ENCODE measurements at regions not wholly inside any gene's neighbourhood (a gene's known extent, or its start where the extent isn't known, plus 50 kb on each side); places are given as distances from the start of the nearest gene placed in this dataset.
A peak's percentile ranks its signal among the peaks of the same experiment; 100 is the strongest.
"Not testable (repeated sequence)": the region's sequence is repeated elsewhere in the genome, so short reads cannot be mapped to it uniquely, and the experiment has no call there.

GRCh38 chrX:140633105-140633504 lies 76.5 kb upstream of the LINC00632 start:
- WGBS, 3 donors: 83 to 89% (median 86%) methylated on average over 10 of the region's 10 CpGs
- not testable (repeated sequence) for H3K4me3 ChIP-seq (ENCODE audit: low read depth in 1 of 3, low read length in 3 of 3); H3K27ac ChIP-seq (ENCODE audit: low read depth in 1 of 3, low read length in 2 of 3); H3K4me1 ChIP-seq (ENCODE audit: control insufficient read depth in 3 of 3, insufficient read depth in 2 of 3, low read depth in 1 of 3, low read length in 2 of 3); H3K36me3 ChIP-seq (ENCODE audit: control insufficient read depth in 3 of 3, insufficient read depth in 2 of 3, low read depth in 1 of 3, low read length in 3 of 3); H3K27me3 ChIP-seq (ENCODE audit: control insufficient read depth in 3 of 3, insufficient read depth in 3 of 3, low read length in 3 of 3); FAIRE-seq; DNase-seq; H3K9me3 ChIP-seq (ENCODE audit: control insufficient read depth in 2 of 2, insufficient read depth in 1 of 2, low read depth in 1 of 2, low read length in 1 of 2)

GRCh38 chrX:140608111-140608510 lies 101.4 kb upstream of the LINC00632 start:
- H3K27ac ChIP-seq (ENCODE audit: low read depth in 1 of 3, low read length in 2 of 3): no peak overlapping the region
- H3K36me3 ChIP-seq (ENCODE audit: control insufficient read depth in 3 of 3, insufficient read depth in 2 of 3, low read depth in 1 of 3, low read length in 3 of 3): no peaks in the 10 kb centered on the region
- no peaks in the 10 kb centered on the region for H3K27me3 ChIP-seq (ENCODE audit: control insufficient read depth in 3 of 3, insufficient read depth in 3 of 3, low read length in 3 of 3)
- H3K4me1 ChIP-seq (ENCODE audit: control insufficient read depth in 3 of 3, insufficient read depth in 2 of 3, low read depth in 1 of 3, low read length in 2 of 3): no peaks in the 10 kb centered on the region
- H3K9me3 ChIP-seq (ENCODE audit: control insufficient read depth in 2 of 2, insufficient read depth in 1 of 2, low read depth in 1 of 2, low read length in 1 of 2): no peaks in the 10 kb centered on the region
- no peak overlapping the region for H3K4me3 ChIP-seq (ENCODE audit: low read depth in 1 of 3, low read length in 3 of 3)
- FAIRE-seq: no peak
- no peak for DNase-seq

- Histone ChIP-seq H3K9me3 (ENCODE audit: control insufficient read depth in 2 of 2, insufficient read depth in 1 of 2, low read depth in 1 of 2, low read length in 1 of 2) (no peaks in the 10 kb centered on the region), H3K27me3 (ENCODE audit: control insufficient read depth in 3 of 3, insufficient read depth in 3 of 3, low read length in 3 of 3) (no peaks in the 10 kb centered on the region), H3K4me3 (ENCODE audit: low read depth in 1 of 3, low read length in 3 of 3) (no peak overlapping the region), H3K36me3 (ENCODE audit: control insufficient read depth in 3 of 3, insufficient read depth in 2 of 3, low read depth in 1 of 3, low read length in 3 of 3) (no peaks in the 10 kb centered on the region), H3K4me1 (ENCODE audit: control insufficient read depth in 3 of 3, insufficient read depth in 2 of 3, low read depth in 1 of 3, low read length in 2 of 3) (no peaks in the 10 kb centered on the region), H3K27ac (ENCODE audit: low read depth in 1 of 3, low read length in 2 of 3) (no peak overlapping the region)
- FAIRE-seq (no peak), DNase-seq (no peak)
- WGBS, 3 donors: 44 to 76% (median 66%) methylated on average over 3 of the region's 3 CpGs
Measured at GRCh38 chrX:140602140-140602539, 97.3 kb upstream of the SOX3 start.

- H3K27me3 ChIP-seq (ENCODE audit: control insufficient read depth in 3 of 3, insufficient read depth in 3 of 3, low read length in 3 of 3): no peaks in the 10 kb centered on the region
- no peak for DNase-seq
- no peaks in the 10 kb centered on the region for H3K36me3 ChIP-seq (ENCODE audit: control insufficient read depth in 3 of 3, insufficient read depth in 2 of 3, low read depth in 1 of 3, low read length in 3 of 3)
- 72 to 90% (median 81%) methylated on average over 3 of the region's 3 CpGs for WGBS, 3 donors
- H3K27ac ChIP-seq (ENCODE audit: low read depth in 1 of 3, low read length in 2 of 3): no peak overlapping the region
- H3K9me3 ChIP-seq (ENCODE audit: control insufficient read depth in 2 of 2, insufficient read depth in 1 of 2, low read depth in 1 of 2, low read length in 1 of 2): no peaks in the 10 kb centered on the region
- H3K4me1 ChIP-seq (ENCODE audit: control insufficient read depth in 3 of 3, insufficient read depth in 2 of 3, low read depth in 1 of 3, low read length in 2 of 3): no peaks in the 10 kb centered on the region
- H3K4me3 ChIP-seq (ENCODE audit: low read depth in 1 of 3, low read length in 3 of 3): no peak overlapping the region
- no peak for FAIRE-seq
Measured at GRCh38 chrX:140599851-140600250, 95.0 kb upstream of the SOX3 start.

- 75 to 90% (median 78%) methylated on average over 2 of the region's 2 CpGs for WGBS, 3 donors
- H3K4me1 ChIP-seq (ENCODE audit: control insufficient read depth in 3 of 3, insufficient read depth in 2 of 3, low read depth in 1 of 3, low read length in 2 of 3): no peaks in the 10 kb centered on the region
Measured at GRCh38 chrX:140589657-140590056, 84.8 kb upstream of the SOX3 start.

GRCh38 chrX:140586951-140587350 lies 82.1 kb upstream of the SOX3 start:
- Histone ChIP-seq H3K4me1 (ENCODE audit: control insufficient read depth in 3 of 3, insufficient read depth in 2 of 3, low read depth in 1 of 3, low read length in 2 of 3) (no peaks in the 10 kb centered on the region), H3K27ac (ENCODE audit: low read depth in 1 of 3, low read length in 2 of 3) (no peak overlapping the region), H3K36me3 (ENCODE audit: control insufficient read depth in 3 of 3, insufficient read depth in 2 of 3, low read depth in 1 of 3, low read length in 3 of 3) (no peaks in the 10 kb centered on the region), H3K4me3 (ENCODE audit: low read depth in 1 of 3, low read length in 3 of 3) (no peak overlapping the region), H3K27me3 (ENCODE audit: control insufficient read depth in 3 of 3, insufficient read depth in 3 of 3, low read length in 3 of 3) (no peaks in the 10 kb centered on the region), H3K9me3 (ENCODE audit: control insufficient read depth in 2 of 2, insufficient read depth in 1 of 2, low read depth in 1 of 2, low read length in 1 of 2) (no peaks in the 10 kb centered on the region)
- DNase-seq (no peak), FAIRE-seq (no peak)
- 70 to 85% (median 76%) methylated on average over 4 of the region's 4 CpGs for WGBS, 3 donors

More at GRCh38 chrX:140589657-140590056, 84.8 kb upstream of the SOX3 start:
- Histone ChIP-seq H3K9me3 (ENCODE audit: control insufficient read depth in 2 of 2, insufficient read depth in 1 of 2, low read depth in 1 of 2, low read length in 1 of 2) (no peaks in the 10 kb centered on the region), H3K27me3 (ENCODE audit: control insufficient read depth in 3 of 3, insufficient read depth in 3 of 3, low read length in 3 of 3) (no peaks in the 10 kb centered on the region), H3K4me3 (ENCODE audit: low read depth in 1 of 3, low read length in 3 of 3) (no peak overlapping the region), H3K36me3 (ENCODE audit: control insufficient read depth in 3 of 3, insufficient read depth in 2 of 3, low read depth in 1 of 3, low read length in 3 of 3) (no peaks in the 10 kb centered on the region), H3K27ac (ENCODE audit: low read depth in 1 of 3, low read length in 2 of 3) (no peak overlapping the region)
- DNase-seq: no peak
- FAIRE-seq: no peak

GRCh38 chrX:140580478-140580877 lies 75.6 kb upstream of the SOX3 start:
- Histone ChIP-seq H3K27ac (ENCODE audit: low read depth in 1 of 3, low read length in 2 of 3) (no peak overlapping the region), H3K9me3 (ENCODE audit: control insufficient read depth in 2 of 2, insufficient read depth in 1 of 2, low read depth in 1 of 2, low read length in 1 of 2) (no peaks in the 10 kb centered on the region), H3K4me1 (ENCODE audit: control insufficient read depth in 3 of 3, insufficient read depth in 2 of 3, low read depth in 1 of 3, low read length in 2 of 3) (no peaks in the 10 kb centered on the region), H3K27me3 (ENCODE audit: control insufficient read depth in 3 of 3, insufficient read depth in 3 of 3, low read length in 3 of 3) (no peaks in the 10 kb centered on the region), H3K4me3 (ENCODE audit: low read depth in 1 of 3, low read length in 3 of 3) (no peak overlapping the region), H3K36me3 (ENCODE audit: control insufficient read depth in 3 of 3, insufficient read depth in 2 of 3, low read depth in 1 of 3, low read length in 3 of 3) (no peaks in the 10 kb centered on the region)
- FAIRE-seq (no peak), DNase-seq (no peak)
- 52 to 60% (median 59%) methylated on average over 5 of the region's 5 CpGs for WGBS, 3 donors

GRCh38 chrX:140572724-140573123 lies 67.9 kb upstream of the SOX3 start:
- Histone ChIP-seq H3K27ac (ENCODE audit: low read depth in 1 of 3, low read length in 2 of 3) (no peak overlapping the region), H3K4me3 (ENCODE audit: low read depth in 1 of 3, low read length in 3 of 3) (no peak overlapping the region), H3K27me3 (ENCODE audit: control insufficient read depth in 3 of 3, insufficient read depth in 3 of 3, low read length in 3 of 3) (no peaks in the 10 kb centered on the region), H3K4me1 (ENCODE audit: control insufficient read depth in 3 of 3, insufficient read depth in 2 of 3, low read depth in 1 of 3, low read length in 2 of 3) (no peaks in the 10 kb centered on the region), H3K9me3 (ENCODE audit: control insufficient read depth in 2 of 2, insufficient read depth in 1 of 2, low read depth in 1 of 2, low read length in 1 of 2) (no peaks in the 10 kb centered on the region), H3K36me3 (ENCODE audit: control insufficient read depth in 3 of 3, insufficient read depth in 2 of 3, low read depth in 1 of 3, low read length in 3 of 3) (no peaks in the 10 kb centered on the region)
- no peak for FAIRE-seq
- DNase-seq: peak; percentile 6 to 8
- 0% methylated on average over 1 of the region's 1 CpG for WGBS, 3 donors

GRCh38 chrX:140563893-140564292 lies 59.0 kb upstream of the SOX3 start:
- FAIRE-seq (no peak), DNase-seq (no peak)
- WGBS, 3 donors: 41 to 86% (median 62%) methylated on average over 1 of the region's 1 CpG

More at GRCh38 chrX:140563893-140564292, 59.0 kb upstream of the SOX3 start:
- H3K4me3 ChIP-seq (ENCODE audit: low read depth in 1 of 3, low read length in 3 of 3): no peak overlapping the region
- H3K4me1 ChIP-seq (ENCODE audit: control insufficient read depth in 3 of 3, insufficient read depth in 2 of 3, low read depth in 1 of 3, low read length in 2 of 3): no peaks in the 10 kb centered on the region
- H3K9me3 ChIP-seq (ENCODE audit: control insufficient read depth in 2 of 2, insufficient read depth in 1 of 2, low read depth in 1 of 2, low read length in 1 of 2): no peaks in the 10 kb centered on the region
- H3K36me3 ChIP-seq (ENCODE audit: control insufficient read depth in 3 of 3, insufficient read depth in 2 of 3, low read depth in 1 of 3, low read length in 3 of 3): no peaks in the 10 kb centered on the region
- no peak overlapping the region for H3K27ac ChIP-seq (ENCODE audit: low read depth in 1 of 3, low read length in 2 of 3)
- H3K27me3 ChIP-seq (ENCODE audit: control insufficient read depth in 3 of 3, insufficient read depth in 3 of 3, low read length in 3 of 3): no peaks in the 10 kb centered on the region
